GM12878 (cell line): ENCODE measurements at regions not wholly inside any gene's neighbourhood (a gene's known extent, or its start where the extent isn't known, plus 50 kb on each side); places are given as distances from the start of the nearest gene placed in this dataset.

Experiments used
- ATAC-seq: fragments of 200-7000 bp; cut with Tn5 transposase; 3 replicates; pipeline ENCODE4 v1.9.1; 2020; ENCODE audit warnings: mild to moderate bottlenecking, moderate library complexity
- BruUV-seq: library from RNA; stranded (reverse); fragments of 400-500 nt; replicated peaks from 2 replicates; lab custom pipeline; 2021; lab: Mats Ljungman, UMichigan
- CTCF ChIA-PET: fragments of 300-600 bp; sonication (Branson Sonifier 250); formaldehyde crosslinking; extraction: SDS; loops from one replicate; lab custom pipeline; 2021; ENCODE audit warnings: inconsistent platforms; lab: Yijun Ruan, JAX
- POLR2A ChIA-PET: fragments of 350-600 bp; formaldehyde crosslinking; extraction: SDS; loops from one replicate; lab custom pipeline; 2021; ENCODE audit warnings: inconsistent platforms; lab: Charles Lee
- RAD21 ChIA-PET: fragments of 300-600 bp; sonication (Branson Sonifier 250); formaldehyde crosslinking; loops from one replicate; lab custom pipeline; 2023; ENCODE audit warnings: antibody characterized with exemption; ENCODE audit not compliant: unreplicated experiment; lab: Charles Lee
- SMC1A ChIA-PET: fragments of 300-600 bp; sonication (Branson Sonifier 250); formaldehyde crosslinking; loops from one replicate; lab custom pipeline; 2023; ENCODE audit not compliant: unreplicated experiment, uncharacterized antibody; lab: Charles Lee
- DNase-seq: peaks from one replicate; pipeline ENCODE4 v3.0.0-alpha.2; 2011; ENCODE audit warnings: low read depth, low spot score
- FAIRE-seq: peaks from 3 replicates; lab custom pipeline; 2011; peaks lifted over from hg19 to GRCh38; lab: Jason Lieb, UNC
- H2AFZ ChIP-seq: 2 replicates; pipeline ENCODE4 v1.6.0; 2011; ENCODE audit warnings: low read depth, low read length, control low read depth; ENCODE audit not compliant: control insufficient read depth
- H3K27ac ChIP-seq: 2 replicates; pipeline ENCODE4 v1.5.1; 2011; ENCODE audit warnings: control low read depth; ENCODE audit not compliant: control insufficient read depth, insufficient read depth
- H3K27me3 ChIP-seq, 2 experiments: replicated peaks in 1 of 2; 2 replicates each; pipeline versions ENCODE4 v1.6.0 to v1.6.1; 2011; ENCODE audit warnings: low read length in 1 of 2; ENCODE audit not compliant: control insufficient read depth in 2 of 2, insufficient read depth in 2 of 2
- H3K36me3 ChIP-seq, 2 experiments: 2 replicates each; pipeline ENCODE4 v1.5.1; 2011; ENCODE audit warnings: low read length in 1 of 2; ENCODE audit not compliant: control insufficient read depth in 2 of 2, insufficient read depth in 2 of 2
- H3K4me1 ChIP-seq: 2 replicates; pipeline ENCODE4 v1.6.1; 2011; ENCODE audit warnings: mild to moderate bottlenecking, low read length, moderate library complexity, mixed read lengths; ENCODE audit not compliant: control insufficient read depth, insufficient read depth
- H3K4me2 ChIP-seq: 2 replicates; pipeline ENCODE4 v1.6.0; 2011; ENCODE audit warnings: control low read depth; ENCODE audit not compliant: control insufficient read depth, insufficient read depth
- H3K4me3 ChIP-seq: fragments of 200-600 bp; sonication (generic); 2 replicates; pipeline ENCODE4 v1.5.1; 2016
- H3K79me2 ChIP-seq: 2 replicates; pipeline ENCODE4 v1.6.0; 2011; ENCODE audit warnings: low read length; ENCODE audit not compliant: control insufficient read depth, insufficient read depth
- H3K9ac ChIP-seq: 2 replicates; pipeline ENCODE4 v1.8.0; 2011; ENCODE audit warnings: low read length, control low read depth, mixed read lengths; ENCODE audit not compliant: control insufficient read depth, insufficient read depth
- H3K9me3 ChIP-seq: replicated peaks from 3 replicates; pipeline ENCODE4 v1.5.1; 2011; ENCODE audit warnings: mild to moderate bottlenecking, low read length; ENCODE audit not compliant: control insufficient read depth, insufficient read depth
- H4K20me1 ChIP-seq: 2 replicates; pipeline ENCODE4 v1.6.0; 2011; ENCODE audit not compliant: control insufficient read depth, insufficient read depth
- CHD4 ChIP-seq: fragments of 200-600 bp; sonication (generic); IDR thresholded peaks from 2 replicates; pipeline ENCODE4 v1.6.1; 2016; ENCODE audit warnings: mild to moderate bottlenecking
- E2F8 ChIP-seq: fragments of 450-650 bp; IDR thresholded peaks from 2 replicates; pipeline ENCODE4 v1.6.1; 2018; ENCODE audit warnings: mild to moderate bottlenecking, low read depth, moderate library complexity; ENCODE audit not compliant: partially characterized antibody
- LARP7 ChIP-seq: fragments of 450-650 bp; IDR thresholded peaks from 2 replicates; pipeline ENCODE4 v1.6.1; 2017; ENCODE audit warnings: mild to moderate bottlenecking
- SKIL ChIP-seq: fragments of 450-650 bp; IDR thresholded peaks from 2 replicates; pipeline ENCODE4 v1.6.1; 2017; ENCODE audit warnings: mild to moderate bottlenecking, low read depth, inconsistent platforms; ENCODE audit not compliant: poor library complexity, severe bottlenecking
- SMC3 ChIP-seq: IDR thresholded peaks from 2 replicates; pipeline ENCODE4 v1.6.1; 2011; ENCODE audit warnings: low read length, improper control_type of control experiment, borderline replicate concordance
- SUPT20H ChIP-seq: IDR thresholded peaks from 2 replicates; pipeline ENCODE4 v1.6.1; 2011; ENCODE audit warnings: low read depth, mild to moderate bottlenecking, low read length, moderate library complexity, borderline replicate concordance; ENCODE audit not compliant: control insufficient read depth
- TCF3 ChIP-seq: IDR thresholded peaks from 2 replicates; pipeline ENCODE4 v1.6.1; 2012; ENCODE audit warnings: low read depth, mild to moderate bottlenecking, low read length, borderline replicate concordance; ENCODE audit not compliant: insufficient read depth
- ZBTB33 ChIP-seq: fragments of 450-650 bp; IDR thresholded peaks from 2 replicates; pipeline ENCODE4 v1.6.1; 2017; ENCODE audit warnings: mild to moderate bottlenecking
- ZNF274 ChIP-seq: IDR thresholded peaks from one replicate; pipeline ENCODE4 v1.8.0; 2011; ENCODE audit not compliant: insufficient read length, insufficient read depth
- WGBS: methylation state at CpG from one replicate; pipeline ENCODE4 v1.1.6; 2016; ENCODE audit warnings: low lambda C conversion rate; ENCODE audit not compliant: insufficient replicate concordance, insufficient coverage; ENCODE audit errors: missing lambda C conversion rate; 5-methylcytosine and 5-hydroxymethylcytosine counted together
- in situ Hi-C: fragments of 300-500 bp; cut with MboI; formaldehyde crosslinking; loops from 9 replicates; pipeline ENCODE4 v1.14.3; 2018; ENCODE audit warnings: mixed read lengths
- intact Hi-C: fragments of 100-400 bp; cut with micrococcal nuclease; formaldehyde crosslinking; loops from one replicate; pipeline ENCODE4 v1.14.2; 2022; ENCODE audit not compliant: unreplicated experiment

- TF ChIP-seq SKIL (no peak), ZBTB33 (no peak), SUPT20H (no peak), ZNF274 (no peak)
Measured at GRCh38 chr5:146283344-146283761, 55.3 kb upstream of the POU4F3 start (continued).

- Histone ChIP-seq H3K9ac (no peak overlapping the region), H3K4me3 (no peak overlapping the region), H3K79me2 (no peaks in the 10 kb centered on the region), H2AFZ (no peak overlapping the region), H3K9me3 (no peaks in the 10 kb centered on the region), H3K27ac (no peak overlapping the region), H3K27me3 (no peaks in the 10 kb centered on the region), H4K20me1 (no peaks in the 10 kb centered on the region), H3K4me2 (no peak overlapping the region), H3K36me3 (peaks cover 2 to 14% of the 10 kb centered on the region in 2 experiments; a peak in 3 of 4 replicates), H3K4me1 (no peaks in the 10 kb centered on the region)
- FAIRE-seq = no peak
- no peak for DNase-seq
- TF ChIP-seq TCF3 (no peak), SMC3 (no peak), E2F8 (no peak), CHD4 (no peak), LARP7 (no peak)
- 100% methylated on average over 1 of the region's 1 CpG for WGBS
- ATAC-seq = no peak
- in situ Hi-C loops = loop anchor here (25.0 kb wide), 1 partner anchor 153 kb away; the partner anchor contains the start of gene TCERG1
- ChIA-PET CTCF (no interaction called here), RAD21 (no interaction called here), SMC1A (no interaction called here), POLR2A (no interaction called here)
- no TSS peak for BruUV-seq
- intact Hi-C loops = no loop called here
Measured at GRCh38 chr5:146284016-146284415, 54.6 kb upstream of the POU4F3 start.
